ENCODE measurements at regions not wholly inside any gene's neighbourhood (a gene's known extent, or its start where the extent isn't known, plus 50 kb on each side); places are given as distances from the start of the nearest gene placed in this dataset.

GRCh38 chr22:44599084-44599483, 101.1 kb upstream of the RTL6 start:
- no peak for TF ChIP-seq CTCF (IDR thresholded peaks at IDR 0.05)
- TF ChIP-seq POLR2AphosphoS5 (IDR thresholded peaks at IDR 0.05) = no peak
